ENCODE measurements at regions not wholly inside any gene's neighbourhood (a gene's known extent, or its start where the extent isn't known, plus 50 kb on each side); places are given as distances from the start of the nearest gene placed in this dataset.
"Not testable (repeated sequence)": the region's sequence is repeated elsewhere in the genome, so short reads cannot be mapped to it uniquely, and the experiment has no call there.

DNA sequence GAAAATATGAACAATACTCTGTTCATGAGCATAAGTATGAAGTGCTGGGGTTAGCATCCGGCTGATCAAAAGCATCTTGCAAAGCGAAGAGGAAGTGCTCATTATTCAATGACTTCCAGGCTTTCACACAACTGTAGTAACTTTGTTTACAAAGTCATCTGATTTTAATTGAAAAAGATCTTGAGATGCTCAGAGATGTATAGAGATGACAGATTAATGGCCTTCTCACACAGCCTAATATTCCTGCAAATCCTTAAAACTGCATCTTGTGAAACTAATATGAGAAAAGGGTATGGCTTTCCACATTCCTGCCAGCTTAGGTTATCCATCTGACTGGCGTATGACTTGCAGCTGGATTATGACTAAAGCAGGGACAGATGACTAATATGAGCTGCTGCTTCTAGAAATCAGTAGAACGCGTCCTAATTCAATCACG is 125.4 kb downstream of the CASP12 start:
- Histone ChIP-seq H3K4me1 (ENCODE audit: control insufficient read depth, insufficient read depth, low read length) (no peaks in the 10 kb centered on the region), H3K36me3 (ENCODE audit: control insufficient read depth in 2 of 2, insufficient read depth in 1 of 2, low read length in 2 of 2) (no peaks in the 10 kb centered on the region), H3K9me3 (ENCODE audit: control insufficient read depth, insufficient read depth, low read depth, low read length) (no peaks in the 10 kb centered on the region), H3K4me3 (ENCODE audit: low read depth, low read length) (no peak overlapping the region), H3K27ac (ENCODE audit: extremely low read depth, low read depth, low read length) (no peak overlapping the region)
- ChIA-PET POLR2A (no interaction called here), CTCF (no interaction called here)
- TF ChIP-seq AEBP2 (tag by site-specific recombination; IDR thresholded peaks at IDR 0.05; ENCODE audit: borderline replicate concordance), result no peak
- TF ChIP-seq HOXA7 (CRISPR knock-in tag; IDR thresholded peaks at IDR 0.05; ENCODE audit: borderline replicate concordance), result no peak
- no peak for TF ChIP-seq ZNF624 (tag by site-specific recombination; IDR thresholded peaks at IDR 0.05)
- no peak for TF ChIP-seq MYNN (tag by site-specific recombination; IDR thresholded peaks at IDR 0.05; ENCODE audit: borderline replicate concordance)

DNA sequence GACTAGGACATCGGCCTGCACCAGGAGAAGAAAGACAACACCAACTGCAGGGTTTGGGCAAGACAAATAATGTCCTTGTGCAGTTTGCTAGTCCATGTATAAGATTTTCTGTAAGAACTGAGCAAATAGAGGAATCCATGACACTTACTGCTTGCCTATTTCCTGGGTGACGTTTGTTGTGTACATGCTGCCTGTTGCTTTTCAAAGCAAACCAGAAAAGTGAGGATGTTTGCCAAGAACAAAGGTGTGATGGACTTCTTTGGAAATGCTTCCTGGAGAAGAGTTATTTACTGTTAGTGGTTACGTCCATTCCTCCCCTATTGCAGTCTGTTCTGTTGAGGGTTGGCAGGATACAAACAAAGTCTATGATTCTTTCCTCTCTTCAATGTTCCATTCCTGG is 126.5 kb downstream of the CASP12 start:
- no peaks in the 10 kb centered on the region for H3K36me3 ChIP-seq (ENCODE audit: control insufficient read depth in 2 of 2, insufficient read depth in 1 of 2, low read length in 2 of 2)
- no peak for TF ChIP-seq HIC1 (tag by site-specific recombination; IDR thresholded peaks at IDR 0.05)
- no peak for TF ChIP-seq SP3 (tag by site-specific recombination; IDR thresholded peaks at IDR 0.05)
- H3K4me1 ChIP-seq (ENCODE audit: control insufficient read depth, insufficient read depth, low read length), result no peaks in the 10 kb centered on the region
- CTCF ChIA-PET, result interaction anchor here (0.6 kb wide), 1 partner anchor 166 kb away, joined by 3 read pairs; no protein-coding TSS in a partner anchor
- no peak overlapping the region for H3K27ac ChIP-seq (ENCODE audit: extremely low read depth, low read depth, low read length)
- H3K4me3 ChIP-seq (ENCODE audit: low read depth, low read length), result no peak overlapping the region
- no peaks in the 10 kb centered on the region for H3K9me3 ChIP-seq (ENCODE audit: control insufficient read depth, insufficient read depth, low read depth, low read length)
- POLR2A ChIA-PET, result no interaction called here

DNA sequence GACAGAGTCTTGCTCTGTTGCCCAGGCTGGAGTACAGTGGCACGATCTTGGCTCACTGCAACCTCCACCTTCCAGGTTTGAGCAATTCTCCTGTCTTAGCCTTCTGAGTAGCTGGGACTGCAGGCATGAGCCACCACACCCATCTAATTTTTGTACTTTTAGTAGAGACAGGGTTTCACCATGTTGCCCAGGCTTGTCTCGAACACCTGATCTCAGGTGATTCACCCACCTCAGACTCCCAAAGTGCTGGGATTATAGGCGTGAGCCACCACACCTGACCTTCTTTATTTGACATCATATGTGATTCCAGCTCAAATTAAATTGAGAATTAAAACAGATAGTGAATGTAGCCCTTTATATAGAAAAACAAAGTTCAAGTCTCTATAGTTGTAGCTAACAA is 127.2 kb downstream of the CASP12 start:
- H3K4me3 ChIP-seq (ENCODE audit: low read depth, low read length); H3K4me1 ChIP-seq (ENCODE audit: control insufficient read depth, insufficient read depth, low read length); POLR2A ChIA-PET; H3K27ac ChIP-seq (ENCODE audit: extremely low read depth, low read depth, low read length); H3K9me3 ChIP-seq (ENCODE audit: control insufficient read depth, insufficient read depth, low read depth, low read length); H3K36me3 ChIP-seq (ENCODE audit: control insufficient read depth in 2 of 2, insufficient read depth in 1 of 2, low read length in 2 of 2): not testable (repeated sequence)
- CTCF ChIA-PET, result interaction anchor here (0.6 kb wide), 1 partner anchor 165 kb away, joined by 3 read pairs; no protein-coding TSS in a partner anchor

GRCh38 chr11:104765401-104766095 is 132.7 kb downstream of the CASP12 start:
- H3K9me3 ChIP-seq (ENCODE audit: control insufficient read depth, insufficient read depth, low read depth, low read length), result no peaks in the 10 kb centered on the region
- POLR2A ChIA-PET, result no interaction called here
- CTCF ChIA-PET, result no interaction called here
- no peak overlapping the region for H3K4me3 ChIP-seq (ENCODE audit: low read depth, low read length)
- no peak for TF ChIP-seq OVOL3 (tag by site-specific recombination; IDR thresholded peaks at IDR 0.05)
- TF ChIP-seq SETDB1 (IDR thresholded peaks at IDR 0.05; ENCODE audit: insufficient read length, low read length), result no peak
- TF ChIP-seq ZNF362 (tag by site-specific recombination; IDR thresholded peaks at IDR 0.05), result no peak
- TF ChIP-seq ZNF639 (tag by site-specific recombination; IDR thresholded peaks at IDR 0.05), result no peak
- no peak for TF ChIP-seq GLIS1 (tag by site-specific recombination; IDR thresholded peaks at IDR 0.05)
- no peak for TF ChIP-seq HOXA7 (CRISPR knock-in tag; IDR thresholded peaks at IDR 0.05; ENCODE audit: borderline replicate concordance)
- TF ChIP-seq ZBTB26 (tag by site-specific recombination; optimal IDR thresholded peaks at IDR 0.05), result no peak
- TF ChIP-seq ZFP37 (tag by site-specific recombination; IDR thresholded peaks at IDR 0.05), result no peak
- TF ChIP-seq ZNF223 (tag by site-specific recombination; IDR thresholded peaks at IDR 0.05), result no peak
- TF ChIP-seq ZNF112 (tag by site-specific recombination; IDR thresholded peaks at IDR 0.05), result no peak
- TF ChIP-seq ZNF132 (tag by site-specific recombination; IDR thresholded peaks at IDR 0.05; ENCODE audit: borderline replicate concordance), result no peak
- TF ChIP-seq ZNF621 (tag by site-specific recombination; IDR thresholded peaks at IDR 0.05), result no peak
- H3K36me3 ChIP-seq (ENCODE audit: control insufficient read depth in 2 of 2, insufficient read depth in 1 of 2, low read length in 2 of 2), result no peaks in the 10 kb centered on the region
- H3K4me1 ChIP-seq (ENCODE audit: control insufficient read depth, insufficient read depth, low read length), result no peaks in the 10 kb centered on the region
- H3K27ac ChIP-seq (ENCODE audit: extremely low read depth, low read depth, low read length), result no peak overlapping the region

All from HEK293 (cell line).